ENCODE measurements at regions not wholly inside any gene's neighbourhood (a gene's known extent, or its start where the extent isn't known, plus 50 kb on each side); places are given as distances from the start of the nearest gene placed in this dataset.

- in situ Hi-C loops (cut with HindIII; ENCODE audit: low sequenced_read_pairs), result no loop called here
- TF ChIP-seq CTCF (IDR thresholded peaks at IDR 0.05; ENCODE audit: low read depth, low read length), result no peak
- no peak overlapping the region for H3K4me3 ChIP-seq (ENCODE audit: low read depth, low read length)
- no peak for DNase-seq (ENCODE audit: low read depth, low spot score)
Observed at GRCh38 chr15:56783857-56784661, 50.8 kb upstream of the ZNF280D start.

GRCh38 chr15:56783156-56783856, 50.0 kb upstream of the ZNF280D start:
- no peak for TF ChIP-seq CTCF (IDR thresholded peaks at IDR 0.05; ENCODE audit: low read depth, low read length)
- DNase-seq (ENCODE audit: low read depth, low spot score), result no peak
- in situ Hi-C loops (cut with HindIII; ENCODE audit: low sequenced_read_pairs), result no loop called here
- H3K4me3 ChIP-seq (ENCODE audit: low read depth, low read length), result no peak overlapping the region

Measured in astrocyte of the spinal cord (primary cell).